ENCODE measurements at regions not wholly inside any gene's neighbourhood (a gene's known extent, or its start where the extent isn't known, plus 50 kb on each side); places are given as distances from the start of the nearest gene placed in this dataset.

- no peak overlapping the region for H3K27ac ChIP-seq
- no peak for TF ChIP-seq CTCF (conservative IDR thresholded peaks at IDR 0.05)
- TF ChIP-seq ZFX (IDR thresholded peaks at IDR 0.05) = no peak
These were observed 55.2 kb upstream of the CBLN4 start for GRCh38 chr20:56060486-56060885.

- no peak overlapping the region for H3K27ac ChIP-seq
- no peak for TF ChIP-seq ZFX (IDR thresholded peaks at IDR 0.05)
- TF ChIP-seq CTCF (conservative IDR thresholded peaks at IDR 0.05) = no peak
These were observed 63.7 kb upstream of the CBLN4 start for GRCh38 chr20:56069016-56069415.

- no peak for TF ChIP-seq CTCF (conservative IDR thresholded peaks at IDR 0.05)
- TF ChIP-seq ZFX (IDR thresholded peaks at IDR 0.05) = no peak
- no peak overlapping the region for H3K27ac ChIP-seq
These were observed 66.8 kb upstream of the CBLN4 start for GRCh38 chr20:56072165-56072564.

GRCh38 chr20:56088375-56088774 lies 83.1 kb upstream of the CBLN4 start:
- no peak overlapping the region for H3K27ac ChIP-seq
- TF ChIP-seq CTCF (conservative IDR thresholded peaks at IDR 0.05) (no peak), ZFX (IDR thresholded peaks at IDR 0.05) (no peak)

- TF ChIP-seq CTCF (conservative IDR thresholded peaks at IDR 0.05) (no peak), ZFX (IDR thresholded peaks at IDR 0.05) (no peak)
- no peak overlapping the region for H3K27ac ChIP-seq
These were observed 86.4 kb upstream of the CBLN4 start for GRCh38 chr20:56091628-56092234.

- TF ChIP-seq ZFX (IDR thresholded peaks at IDR 0.05) (no peak), CTCF (conservative IDR thresholded peaks at IDR 0.05) (no peak)
- no peak overlapping the region for H3K27ac ChIP-seq
These were observed 88.9 kb upstream of the CBLN4 start for GRCh38 chr20:56094228-56094627.

- H3K27ac ChIP-seq = no peak overlapping the region
- TF ChIP-seq ZFX (IDR thresholded peaks at IDR 0.05) (no peak), CTCF (conservative IDR thresholded peaks at IDR 0.05) (no peak)
These were observed 93.7 kb upstream of the CBLN4 start for GRCh38 chr20:56098981-56099500.
